ENCODE measurements at regions not wholly inside any gene's neighbourhood (a gene's known extent, or its start where the extent isn't known, plus 50 kb on each side); places are given as distances from the start of the nearest gene placed in this dataset.

GRCh38 chr1:36567601-36568341 lies 85.1 kb upstream of the CSF3R start:
- TF ChIP-seq CTCF (IDR thresholded peaks at IDR 0.05), result no peak
- Histone ChIP-seq H3K4me1 (no peaks in the 10 kb centered on the region), H3K36me3 (ENCODE audit: insufficient read depth in 1 of 2, low read depth in 1 of 2) (no peaks in the 10 kb centered on the region), H3K27ac (no peak overlapping the region), H3K4me3 (no peak overlapping the region), H3K27me3 (ENCODE audit: insufficient read depth in 3 of 3, low read length in 2 of 3) (peaks cover 0 to 12% (median 5%) of the 10 kb centered on the region in 3 donors), H3K9me3 (no peaks in the 10 kb centered on the region)
- DNase-seq (no peak), ATAC-seq (no peak)
- intact Hi-C loops (cut with DNase I), result no loop called here
- WGBS, 3 donors, result 62 to 63% (median 62%) methylated on average over 11 of the region's 11 CpGs

- 71 to 72% (median 71%) methylated on average over 7 of the region's 7 CpGs for WGBS, 3 donors
- Histone ChIP-seq H3K4me3 (no peak overlapping the region), H3K36me3 (ENCODE audit: insufficient read depth in 1 of 2, low read depth in 1 of 2) (no peaks in the 10 kb centered on the region), H3K9me3 (no peaks in the 10 kb centered on the region), H3K4me1 (no peaks in the 10 kb centered on the region), H3K27ac (no peak overlapping the region), H3K27me3 (ENCODE audit: insufficient read depth in 3 of 3, low read length in 2 of 3) (peaks cover 0 to 5% (median 3%) of the 10 kb centered on the region in 3 donors)
- TF ChIP-seq CTCF (IDR thresholded peaks at IDR 0.05), result no peak
- DNase-seq (peak in 1 of 2 donors; percentile 21), ATAC-seq (no peak)
- intact Hi-C loops (cut with DNase I), result no loop called here
Measured at GRCh38 chr1:36565576-36566501, 83.1 kb upstream of the CSF3R start.

- H3K4me1 ChIP-seq, result no peaks in the 10 kb centered on the region
- H3K9me3 ChIP-seq, result no peaks in the 10 kb centered on the region
- no peak overlapping the region for H3K4me3 ChIP-seq
- no peak for TF ChIP-seq CTCF (IDR thresholded peaks at IDR 0.05)
- intact Hi-C loops (cut with DNase I), result no loop called here
- 58 to 62% (median 61%) methylated on average over 3 of the region's 3 CpGs for WGBS, 3 donors
- no peak overlapping the region for H3K27ac ChIP-seq
- H3K36me3 ChIP-seq (ENCODE audit: insufficient read depth in 1 of 2, low read depth in 1 of 2), result no peaks in the 10 kb centered on the region
- no peak for ATAC-seq
- no peak for DNase-seq
- H3K27me3 ChIP-seq (ENCODE audit: insufficient read depth in 3 of 3, low read length in 2 of 3), result peaks cover 0 to 5% (median 0%) of the 10 kb centered on the region in 3 donors
Measured at GRCh38 chr1:36562181-36562685, 79.5 kb upstream of the CSF3R start.

- ATAC-seq, result no peak
- no peak for TF ChIP-seq CTCF (IDR thresholded peaks at IDR 0.05)
- 76 to 77% (median 76%) methylated on average over 9 of the region's 9 CpGs for WGBS, 3 donors
- H3K36me3 ChIP-seq (ENCODE audit: insufficient read depth in 1 of 2, low read depth in 1 of 2), result no peaks in the 10 kb centered on the region
- H3K27me3 ChIP-seq (ENCODE audit: insufficient read depth in 3 of 3, low read length in 2 of 3), result peaks cover 0 to 10% (median 0%) of the 10 kb centered on the region in 3 donors
- DNase-seq, result no peak
- intact Hi-C loops (cut with DNase I), result no loop called here
- H3K27ac ChIP-seq, result no peak overlapping the region
- no peak overlapping the region for H3K4me3 ChIP-seq
- no peaks in the 10 kb centered on the region for H3K9me3 ChIP-seq
- no peaks in the 10 kb centered on the region for H3K4me1 ChIP-seq
Measured at GRCh38 chr1:36561361-36561724, 78.6 kb upstream of the CSF3R start.
